OCI-LY1 (cell line): ENCODE measurements at regions not wholly inside any gene's neighbourhood (a gene's known extent, or its start where the extent isn't known, plus 50 kb on each side); places are given as distances from the start of the nearest gene placed in this dataset.

Source experiments
- H2AFZ ChIP-seq: fragments of 200-600 bp; sonication (generic), shearing (Covaris generic); 2 replicates; pipeline ENCODE4 v1.6.0; 2014; ENCODE audit warnings: antibody characterized with exemption, mild to moderate bottlenecking, low read length
- H3F3A ChIP-seq: fragments of 200-600 bp; sonication (generic), shearing (Covaris generic); 2 replicates; pipeline ENCODE4 v1.6.0; 2014; ENCODE audit warnings: mild to moderate bottlenecking, antibody characterized with exemption, low read length, moderate library complexity; ENCODE audit not compliant: insufficient read depth
- H3K27ac ChIP-seq: fragments of 200-600 bp; sonication (generic); 2 replicates; pipeline ENCODE4 v1.5.1; 2014; ENCODE audit warnings: low read length, mixed run types, mild to moderate bottlenecking, low read depth; ENCODE audit not compliant: poor library complexity, severe bottlenecking
- H3K27me3 ChIP-seq: fragments of 200-600 bp; sonication (generic); 2 replicates; pipeline ENCODE4 v1.6.0; 2014; ENCODE audit warnings: antibody characterized with exemption, mild to moderate bottlenecking, low read length, moderate library complexity; ENCODE audit not compliant: insufficient read depth
- H3K36me3 ChIP-seq: fragments of 200-600 bp; sonication (generic); 2 replicates; pipeline ENCODE4 v1.6.1; 2014; ENCODE audit warnings: mild to moderate bottlenecking, antibody characterized with exemption, low read length, moderate library complexity, mixed read lengths; ENCODE audit not compliant: insufficient read depth
- H3K4me1 ChIP-seq: fragments of 200-600 bp; sonication (generic); 2 replicates; pipeline ENCODE4 v1.5.1; 2014; ENCODE audit warnings: mild to moderate bottlenecking, low read length, moderate library complexity; ENCODE audit not compliant: insufficient read depth, severe bottlenecking
- H3K4me2 ChIP-seq: fragments of 200-600 bp; sonication (generic), shearing (Covaris generic); 2 replicates; pipeline ENCODE4 v1.6.1; 2014; ENCODE audit warnings: low read length
- H3K4me3 ChIP-seq: fragments of 200-600 bp; sonication (generic); 2 replicates; pipeline ENCODE4 v1.5.1; 2014; ENCODE audit warnings: low read length, low read depth, mild to moderate bottlenecking, mixed read lengths; ENCODE audit not compliant: poor library complexity, severe bottlenecking
- H3K79me2 ChIP-seq: fragments of 200-600 bp; shearing (Covaris generic); 2 replicates; pipeline ENCODE4 v1.6.1; 2016; ENCODE audit warnings: mixed run types, low read length, mixed read lengths; ENCODE audit not compliant: insufficient read depth
- H3K9ac ChIP-seq: fragments of 200-600 bp; sonication (generic), shearing (Covaris generic); 2 replicates; pipeline ENCODE4 v1.6.1; 2014; ENCODE audit warnings: mild to moderate bottlenecking, low read length, mixed read lengths
- H3K9me2 ChIP-seq: fragments of 200-600 bp; sonication (generic), shearing (Covaris generic); 2 replicates; pipeline ENCODE4 v1.6.1; 2014; ENCODE audit warnings: low read depth, mild to moderate bottlenecking, low read length, mixed read lengths
- H3K9me3 ChIP-seq: fragments of 200-600 bp; shearing (Covaris generic); 2 replicates; pipeline ENCODE4 v1.6.1; 2014; ENCODE audit warnings: low read length, mixed read lengths
- H4K20me1 ChIP-seq: fragments of 200-600 bp; sonication (generic), shearing (Covaris generic); 2 replicates; pipeline ENCODE4 v1.6.0; 2016; ENCODE audit warnings: mild to moderate bottlenecking, low read length; ENCODE audit not compliant: insufficient read depth
- CTCF ChIP-seq: fragments of 200-600 bp; sonication (generic), shearing (Covaris generic); IDR thresholded peaks from 2 replicates; pipeline ENCODE4 v1.5.1; 2017; ENCODE audit warnings: mild to moderate bottlenecking, antibody characterized with exemption, low read length, moderate library complexity, mixed read lengths
- EZH2 ChIP-seq: fragments of 200-600 bp; sonication (generic), shearing (Covaris generic); IDR thresholded peaks from 2 replicates; pipeline ENCODE4 v1.8.0; 2017; ENCODE audit warnings: borderline replicate concordance, mixed run types, mild to moderate bottlenecking, antibody characterized with exemption, low read length, moderate library complexity, mixed read lengths

GRCh38 chr2:129329574-129329973, 649.9 kb upstream of the RAB6C start:
- Histone ChIP-seq H3K9me3 (no peaks in the 10 kb centered on the region), H3K9me2 (no peaks in the 10 kb centered on the region), H4K20me1 (no peaks in the 10 kb centered on the region), H3K27ac (no peak overlapping the region), H3K79me2 (no peaks in the 10 kb centered on the region), H2AFZ (no peak overlapping the region), H3K36me3 (no peaks in the 10 kb centered on the region), H3K4me2 (no peak overlapping the region), H3K4me3 (no peak overlapping the region), H3K27me3 (no peaks in the 10 kb centered on the region), H3K4me1 (no peaks in the 10 kb centered on the region), H3F3A (no peaks in the 10 kb centered on the region), H3K9ac (no peak overlapping the region)
- TF ChIP-seq CTCF = no peak

GRCh38 chr2:129330504-129330903, 649.0 kb upstream of the RAB6C start:
- TF ChIP-seq CTCF = no peak
- no peak for TF ChIP-seq EZH2
- Histone ChIP-seq H3K4me1 (no peaks in the 10 kb centered on the region), H3K9me2 (no peaks in the 10 kb centered on the region), H4K20me1 (no peaks in the 10 kb centered on the region), H3K9me3 (no peaks in the 10 kb centered on the region), H3K27me3 (no peaks in the 10 kb centered on the region), H3K36me3 (no peaks in the 10 kb centered on the region), H3K79me2 (no peaks in the 10 kb centered on the region), H2AFZ (no peak overlapping the region), H3K9ac (no peak overlapping the region), H3K4me3 (no peak overlapping the region), H3K27ac (no peak overlapping the region), H3K4me2 (no peak overlapping the region), H3F3A (no peaks in the 10 kb centered on the region)

GRCh38 chr2:129331638-129332037, 647.8 kb upstream of the RAB6C start:
- H3K36me3 ChIP-seq = no peaks in the 10 kb centered on the region
- H3K9me3 ChIP-seq = no peaks in the 10 kb centered on the region
- H4K20me1 ChIP-seq = no peaks in the 10 kb centered on the region
- H3F3A ChIP-seq = no peaks in the 10 kb centered on the region
- H3K9me2 ChIP-seq = no peaks in the 10 kb centered on the region
- no peak overlapping the region for H2AFZ ChIP-seq
- no peak overlapping the region for H3K27ac ChIP-seq
- no peak overlapping the region for H3K9ac ChIP-seq
- no peaks in the 10 kb centered on the region for H3K79me2 ChIP-seq
- no peak overlapping the region for H3K4me3 ChIP-seq
- no peak overlapping the region for H3K4me2 ChIP-seq
- no peak for TF ChIP-seq CTCF
- no peak for TF ChIP-seq EZH2
- no peaks in the 10 kb centered on the region for H3K4me1 ChIP-seq
- H3K27me3 ChIP-seq = no peaks in the 10 kb centered on the region
